Neural crest cell (in vitro differentiated cells): ENCODE measurements at regions not wholly inside any gene's neighbourhood (a gene's known extent, or its start where the extent isn't known, plus 50 kb on each side); places are given as distances from the start of the nearest gene placed in this dataset.

Experiments
- DNase-seq: peaks from one replicate; pipeline ENCODE4 v3.0.0; 2021; ENCODE audit warnings: low read depth, mixed read lengths, low spot score
- H3K27ac Mint-ChIP-seq: one replicate; pipeline ENCODE4 v1.8.0; 2021; ENCODE audit warnings: mild to moderate bottlenecking, mixed read lengths; ENCODE audit not compliant: unreplicated experiment
- H3K27me3 Mint-ChIP-seq: 2 replicates; pipeline ENCODE4 v1.8.0; 2021; ENCODE audit warnings: low read depth, mild to moderate bottlenecking, mixed read lengths
- H3K36me3 Mint-ChIP-seq: 2 replicates; pipeline ENCODE4 v1.8.0; 2021; ENCODE audit warnings: low read depth, mild to moderate bottlenecking, mixed read lengths
- H3K4me1 Mint-ChIP-seq: 2 replicates; pipeline ENCODE4 v1.8.0; 2021; ENCODE audit warnings: mixed read lengths
- H3K4me3 Mint-ChIP-seq: one replicate; pipeline ENCODE4 v1.8.0; 2021; ENCODE audit warnings: mild to moderate bottlenecking, mixed read lengths
- H3K9me3 Mint-ChIP-seq: 2 replicates; pipeline ENCODE4 v1.8.0; 2021; ENCODE audit warnings: mixed read lengths
- CTCF ChIP-seq: fragments of 200-600 bp; sonication (generic); conservative IDR thresholded peaks from 2 replicates; pipeline ENCODE4 v1.5.0; 2021; ENCODE audit warnings: antibody characterized with exemption, mild to moderate bottlenecking

GRCh38 chr7:36085096-36085495, 68.0 kb upstream of the EEPD1 start:
- no peak overlapping the region for H3K4me3 Mint-ChIP-seq
- H3K27me3 Mint-ChIP-seq: no peaks in the 10 kb centered on the region
- no peak for TF ChIP-seq CTCF
- H3K4me1 Mint-ChIP-seq: no peaks in the 10 kb centered on the region
- H3K36me3 Mint-ChIP-seq: peaks cover 6% of the 10 kb centered on the region
- DNase-seq: no peak
- peak overlapping the region; percentile 43 for H3K27ac Mint-ChIP-seq
- peaks cover 12% of the 10 kb centered on the region for H3K9me3 Mint-ChIP-seq

DNA sequence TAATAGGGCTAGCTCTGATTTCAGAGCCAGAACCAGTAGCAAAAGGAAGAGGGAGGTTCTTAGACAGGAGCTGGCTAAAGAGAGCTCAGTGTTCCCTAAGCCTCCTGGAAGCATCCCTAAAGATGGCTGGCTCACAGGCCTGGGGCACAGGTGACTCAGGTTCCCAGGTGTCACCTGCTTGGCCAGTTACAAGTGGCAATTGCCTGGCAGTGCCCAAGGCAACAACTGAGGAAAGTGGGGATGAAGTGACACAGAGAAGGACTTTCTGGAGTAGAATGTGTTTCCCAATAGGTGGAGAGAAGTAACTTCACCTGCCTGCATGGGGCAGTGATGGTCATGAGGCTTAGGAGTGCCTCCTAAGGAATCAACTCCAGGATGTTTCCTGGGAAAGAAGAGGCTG, 66.5 kb upstream of the EEPD1 start:
- H3K27ac Mint-ChIP-seq: no peak overlapping the region
- H3K4me1 Mint-ChIP-seq: no peaks in the 10 kb centered on the region
- TF ChIP-seq CTCF: no peak
- H3K4me3 Mint-ChIP-seq: no peak overlapping the region
- no peaks in the 10 kb centered on the region for H3K27me3 Mint-ChIP-seq
- peaks cover 12% of the 10 kb centered on the region for H3K9me3 Mint-ChIP-seq
- H3K36me3 Mint-ChIP-seq: peaks cover 6% of the 10 kb centered on the region
- no peak for DNase-seq

DNA sequence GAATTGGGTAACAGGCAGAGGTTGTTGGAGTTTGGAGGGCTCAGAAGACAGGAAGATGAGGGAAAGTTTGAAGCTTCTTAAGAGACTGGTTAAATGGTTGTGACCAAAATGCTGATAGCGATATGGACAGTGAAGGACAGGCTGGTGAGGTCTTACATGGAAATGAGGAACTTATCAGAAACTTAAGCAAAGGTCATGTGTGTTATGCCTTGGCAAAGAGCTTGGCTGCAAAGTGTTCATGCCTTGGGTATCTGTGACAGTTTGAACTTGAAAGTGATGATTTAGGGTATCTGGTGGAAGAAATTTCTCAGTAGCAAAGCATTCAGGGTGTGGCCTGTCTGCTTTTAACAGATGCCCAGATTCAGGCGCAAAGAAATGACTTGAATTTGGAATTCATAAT, 64.5 kb upstream of the EEPD1 start:
- H3K36me3 Mint-ChIP-seq: peaks cover 6% of the 10 kb centered on the region
- TF ChIP-seq CTCF: no peak
- no peaks in the 10 kb centered on the region for H3K4me1 Mint-ChIP-seq
- no peak for DNase-seq
- H3K9me3 Mint-ChIP-seq: peaks cover 20% of the 10 kb centered on the region
- no peak overlapping the region for H3K4me3 Mint-ChIP-seq
- no peak overlapping the region for H3K27ac Mint-ChIP-seq
- no peaks in the 10 kb centered on the region for H3K27me3 Mint-ChIP-seq

GRCh38 chr7:36088966-36089365, 64.1 kb upstream of the EEPD1 start:
- TF ChIP-seq CTCF: no peak
- no peak for DNase-seq
- Mint-ChIP-seq H3K27ac (no peak overlapping the region), H3K9me3 (peaks cover 20% of the 10 kb centered on the region), H3K36me3 (peaks cover 6% of the 10 kb centered on the region), H3K27me3 (no peaks in the 10 kb centered on the region), H3K4me1 (no peaks in the 10 kb centered on the region), H3K4me3 (no peak overlapping the region)

- H3K4me3 Mint-ChIP-seq: no peak overlapping the region
- no peaks in the 10 kb centered on the region for H3K4me1 Mint-ChIP-seq
- peaks cover 6% of the 10 kb centered on the region for H3K36me3 Mint-ChIP-seq
- H3K27me3 Mint-ChIP-seq: no peaks in the 10 kb centered on the region
- peaks cover 20% of the 10 kb centered on the region for H3K9me3 Mint-ChIP-seq
- peak overlapping the region; percentile 38 for H3K27ac Mint-ChIP-seq
- no peak for TF ChIP-seq CTCF
- DNase-seq: no peak
Measured at GRCh38 chr7:36090976-36091873, 61.8 kb upstream of the EEPD1 start.
